ENCODE measurements at regions not wholly inside any gene's neighbourhood (a gene's known extent, or its start where the extent isn't known, plus 50 kb on each side); places are given as distances from the start of the nearest gene placed in this dataset.

DNA sequence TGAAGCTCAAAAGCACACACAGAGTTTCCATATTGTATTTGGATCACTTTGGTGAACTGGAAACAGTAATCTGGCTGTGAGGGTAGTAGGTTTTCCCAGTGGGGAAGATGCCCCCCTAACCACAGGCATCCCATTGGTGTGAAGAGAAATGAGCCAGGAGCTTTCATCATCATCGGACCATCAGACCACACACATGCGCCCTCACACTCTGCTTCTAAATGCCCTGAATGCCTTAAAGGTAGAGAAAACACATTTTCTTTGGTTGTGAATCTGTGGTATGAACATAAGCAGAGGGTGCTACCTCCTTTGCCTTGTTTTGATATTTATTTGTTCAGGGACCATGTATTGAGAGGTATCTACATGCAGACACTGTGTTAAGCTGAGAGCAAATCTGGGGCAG lies 79.0 kb upstream of the DNAH14 start:
- no peak for DNase-seq

DNA sequence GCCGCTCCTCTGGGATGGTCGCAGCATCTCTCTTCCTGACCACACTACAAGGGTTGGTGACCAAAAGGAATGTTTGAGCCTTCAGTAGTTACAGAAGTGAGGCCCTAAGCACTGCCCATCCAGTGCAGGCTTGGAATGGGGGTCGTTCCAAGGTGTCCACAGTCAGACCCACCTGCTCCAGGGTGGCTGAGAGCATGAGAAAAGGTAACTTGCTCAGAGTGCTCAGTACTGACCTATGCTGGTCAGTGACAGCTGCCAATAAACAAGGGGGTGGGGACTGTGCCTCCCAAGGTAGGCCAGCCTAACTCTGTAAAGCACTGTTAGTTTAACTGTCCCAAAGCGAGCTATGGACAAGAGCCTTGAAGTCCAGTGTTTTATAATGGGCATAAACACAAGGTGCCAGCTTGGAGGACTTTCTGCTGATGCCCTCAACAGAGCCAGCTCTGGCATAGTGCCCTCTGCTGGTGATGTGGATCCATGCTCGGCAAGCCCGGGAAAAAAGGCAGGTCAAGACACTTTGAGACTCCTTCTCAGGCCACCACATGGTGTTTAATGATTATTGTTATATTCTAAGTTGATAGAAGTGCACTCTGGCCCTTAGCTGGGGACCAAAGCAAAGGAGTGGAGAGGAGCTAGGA lies 78.1 kb upstream of the DNAH14 start:
- DNase-seq: peak; percentile 26

DNA sequence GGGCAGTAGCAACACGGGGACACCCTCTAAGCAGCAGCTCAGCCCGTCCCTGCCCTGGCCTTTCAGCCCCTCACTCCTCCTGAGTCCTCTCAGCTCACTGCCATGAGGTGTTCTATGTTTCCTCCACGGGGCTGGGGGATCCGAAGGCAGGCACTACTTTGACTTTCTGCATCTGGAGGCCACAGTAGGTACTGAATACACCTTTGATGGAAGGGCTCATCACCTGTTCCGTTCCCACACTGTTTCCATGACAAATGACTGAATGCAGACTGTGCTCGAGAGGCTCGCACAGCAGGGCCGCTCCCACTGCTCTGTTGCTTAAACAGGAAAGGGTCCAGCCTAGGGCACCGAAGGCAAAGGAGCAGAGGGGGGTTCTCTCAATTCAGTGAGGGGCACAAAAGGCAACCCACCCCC lies 77.6 kb upstream of the DNAH14 start:
- DNase-seq: no peak

DNA sequence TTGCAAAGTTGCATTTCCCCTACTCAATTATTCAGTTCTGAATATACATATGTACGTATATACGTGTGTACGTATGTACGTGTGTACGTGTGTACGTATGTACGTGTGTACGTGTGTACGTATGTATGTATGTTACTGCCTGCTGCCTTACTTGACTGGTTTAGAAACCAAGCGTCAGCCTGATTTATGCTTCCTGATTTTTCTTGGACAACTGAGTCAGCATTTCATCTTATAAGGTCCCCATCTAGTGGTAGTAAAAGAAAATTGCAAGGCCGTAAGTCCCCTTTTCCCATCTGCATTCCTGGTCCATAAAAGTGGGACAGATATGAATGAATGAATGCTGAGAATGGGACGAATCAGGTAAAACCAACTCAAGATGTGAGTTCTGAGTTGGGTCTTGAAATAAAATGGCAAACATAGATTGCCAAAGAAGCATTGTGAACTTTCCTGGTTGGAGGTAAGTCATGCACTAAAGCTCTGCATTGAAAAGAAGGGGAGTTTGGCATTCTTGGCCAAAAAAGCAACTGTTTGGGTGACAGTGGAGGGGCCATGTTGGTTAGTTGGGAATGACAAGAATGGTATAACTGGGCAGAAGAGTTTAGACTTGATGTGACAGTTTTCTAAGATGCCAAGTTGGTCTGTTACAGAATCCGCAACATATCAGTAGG lies 76.4 kb upstream of the DNAH14 start:
- DNase-seq: no peak

DNA sequence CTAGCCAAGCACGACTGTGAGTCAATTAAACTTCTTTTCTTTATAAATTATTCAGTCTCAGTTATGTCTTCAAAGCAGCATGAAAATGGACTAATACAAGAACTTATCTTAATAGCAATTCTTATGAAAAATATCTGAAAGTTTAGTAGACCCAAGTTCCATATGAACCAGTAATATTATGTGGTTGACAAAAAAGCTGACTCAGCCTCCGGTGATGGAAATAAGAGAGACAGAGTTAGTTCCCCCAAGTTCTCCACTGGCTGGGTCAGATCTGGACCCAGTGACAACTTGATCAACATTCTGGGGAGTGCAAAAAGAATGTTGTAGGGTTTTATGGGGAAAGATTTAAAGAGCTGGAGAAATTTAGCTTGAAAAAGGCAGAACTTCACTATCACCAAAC lies 72.5 kb upstream of the DNAH14 start:
- no peak for DNase-seq

DNA sequence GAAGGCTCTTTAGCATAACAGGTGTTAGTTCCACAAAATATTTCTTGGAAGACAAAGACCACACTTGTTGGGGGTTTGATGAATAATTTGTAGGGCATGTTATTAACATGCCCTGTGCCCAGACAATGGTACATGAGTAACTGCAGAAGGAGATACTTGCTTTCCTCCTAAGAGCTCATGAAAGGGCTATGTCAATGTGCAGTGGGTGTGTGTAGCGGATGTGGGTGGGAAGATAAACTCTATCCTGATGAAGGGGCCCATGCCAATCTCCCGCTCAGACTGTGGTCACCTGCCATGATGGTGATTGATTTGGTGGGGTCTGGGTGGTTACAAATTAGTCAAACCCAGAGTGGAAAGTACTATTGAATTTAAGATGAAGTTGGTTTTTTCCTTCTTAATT lies 69.8 kb upstream of the DNAH14 start:
- no peak for DNase-seq

DNA sequence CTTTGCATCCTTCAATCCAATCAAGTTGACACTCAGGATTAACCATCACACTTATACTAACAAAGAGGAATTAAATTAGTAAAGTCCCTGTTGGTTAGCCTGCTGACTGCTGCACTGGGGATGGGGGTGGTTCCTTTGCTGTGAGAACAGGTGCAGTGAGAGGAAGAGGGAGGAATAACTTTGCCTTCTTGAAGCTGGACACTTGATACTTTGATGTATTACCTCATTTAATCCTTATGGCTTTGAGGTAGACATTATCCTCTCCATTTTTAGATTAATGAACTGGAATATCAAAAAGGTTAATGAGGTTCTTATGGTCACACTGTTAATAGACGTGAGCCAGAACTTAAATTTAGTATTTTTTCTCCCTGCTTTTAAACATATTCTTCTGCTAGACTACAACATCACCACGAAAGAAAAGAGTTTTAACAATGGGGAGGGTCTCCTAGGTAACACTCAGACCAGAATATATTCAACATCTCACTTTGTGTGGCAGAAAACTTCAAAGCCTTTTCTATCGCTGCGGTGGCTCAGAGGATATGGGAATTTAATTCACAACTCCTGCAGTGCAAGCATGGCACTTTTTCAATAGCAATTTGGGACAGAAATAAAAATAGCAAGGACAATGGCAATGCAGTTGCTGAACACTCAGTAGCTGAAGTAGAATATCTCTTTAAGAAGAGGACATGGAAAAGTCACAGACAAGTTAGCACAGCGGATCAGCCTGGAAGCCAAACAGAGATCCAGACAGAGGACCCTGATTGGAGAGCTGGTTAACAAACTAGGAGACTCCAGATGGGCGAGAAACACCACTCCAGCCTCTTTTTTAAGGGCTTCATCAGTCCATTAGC lies 68.8 kb upstream of the DNAH14 start:
- no peak for DNase-seq

DNA sequence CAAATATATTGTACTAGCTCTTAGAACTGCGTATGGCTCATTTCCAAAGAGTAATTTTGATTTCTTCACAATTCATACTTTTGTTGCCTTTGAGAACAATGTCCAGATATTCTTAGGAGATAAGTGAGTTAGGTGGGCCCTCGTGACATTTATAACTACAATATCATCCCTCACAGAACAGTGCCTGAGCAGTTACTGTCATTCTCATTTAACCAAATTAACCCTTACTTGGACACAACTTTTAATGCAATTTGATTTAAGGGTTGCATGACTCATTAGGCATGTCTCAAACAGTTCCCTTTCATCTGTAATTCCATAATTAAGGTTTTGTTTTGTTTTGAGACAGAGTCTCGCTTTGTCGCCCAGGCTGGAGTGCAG lies 68.1 kb upstream of the DNAH14 start:
- DNase-seq: no peak

DNA sequence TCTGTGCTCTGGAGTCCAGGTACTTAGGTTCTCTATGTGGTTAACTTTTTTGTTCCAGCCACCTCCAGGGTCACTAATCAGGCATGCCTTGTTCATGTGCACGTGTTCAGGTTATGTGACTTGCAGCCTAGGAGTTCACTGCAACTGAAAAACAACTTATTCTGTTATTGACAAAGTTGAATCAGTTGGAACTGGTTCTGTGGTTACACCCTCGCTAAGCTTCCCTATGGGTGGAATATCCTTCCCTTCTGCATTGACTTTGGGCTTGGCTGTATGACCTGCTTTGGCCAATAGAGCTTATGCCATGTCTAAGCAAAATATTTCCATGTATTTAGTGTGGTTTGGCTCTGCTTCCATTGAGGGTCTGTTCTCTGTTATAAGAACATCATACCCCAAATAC lies 66.0 kb upstream of the DNAH14 start:
- DNase-seq: no peak

DNA sequence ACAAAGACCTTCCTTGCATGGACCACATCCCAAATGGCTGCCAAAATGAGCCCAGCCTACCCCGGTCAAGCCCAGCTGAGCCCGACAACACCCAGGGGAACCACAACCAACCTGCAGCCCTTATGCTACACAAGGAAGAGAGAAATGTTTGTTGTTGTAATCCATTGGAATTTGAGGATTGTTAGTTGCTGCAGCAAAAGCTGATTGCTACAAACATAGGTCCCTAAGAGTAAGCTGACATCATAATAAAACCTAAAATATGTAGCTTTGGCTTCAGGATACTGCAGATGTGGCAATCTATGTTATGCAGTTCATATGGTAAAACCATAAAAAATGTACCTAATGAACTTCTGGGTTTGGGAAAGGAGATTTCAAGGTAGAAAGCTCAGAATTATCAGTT lies 65.5 kb upstream of the DNAH14 start:
- DNase-seq: no peak

DNA sequence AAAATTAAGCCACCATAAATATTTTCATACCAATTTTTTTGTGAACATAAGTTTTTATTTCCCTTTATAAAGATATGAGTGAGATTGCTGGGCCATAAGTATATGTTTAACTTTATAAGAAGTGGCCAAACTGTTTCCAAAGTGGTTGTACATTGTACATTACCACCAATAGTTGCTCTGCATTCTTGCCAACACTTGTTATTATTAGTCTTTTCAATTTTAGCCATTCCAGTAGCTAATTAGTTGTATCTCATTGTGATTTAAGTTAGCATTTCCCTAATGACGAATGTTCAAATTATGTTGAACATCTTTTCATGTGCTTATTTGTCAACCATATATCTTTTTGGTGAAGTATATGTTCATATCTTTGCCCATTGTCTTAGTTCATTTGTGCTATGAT lies 64.0 kb upstream of the DNAH14 start:
- no peak for DNase-seq

DNA sequence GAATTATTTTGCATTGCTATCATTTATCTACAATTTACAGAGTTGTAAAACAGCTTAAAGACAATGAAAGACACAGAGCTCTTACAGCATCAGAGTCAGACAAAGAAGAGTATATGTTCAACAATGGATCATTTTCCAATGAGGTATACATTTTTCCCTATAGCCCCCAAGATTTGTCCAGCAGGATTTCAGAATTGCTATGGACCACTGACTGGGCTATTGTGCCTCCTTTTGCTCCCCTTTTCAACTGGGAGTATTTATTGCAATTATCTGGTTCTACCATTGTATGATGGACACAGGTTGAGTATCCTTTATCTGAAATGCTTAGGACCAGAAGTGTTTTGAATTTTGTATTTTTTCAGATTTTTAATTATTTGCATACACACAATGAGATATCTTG lies 62.5 kb upstream of the DNAH14 start:
- DNase-seq: no peak

DNA sequence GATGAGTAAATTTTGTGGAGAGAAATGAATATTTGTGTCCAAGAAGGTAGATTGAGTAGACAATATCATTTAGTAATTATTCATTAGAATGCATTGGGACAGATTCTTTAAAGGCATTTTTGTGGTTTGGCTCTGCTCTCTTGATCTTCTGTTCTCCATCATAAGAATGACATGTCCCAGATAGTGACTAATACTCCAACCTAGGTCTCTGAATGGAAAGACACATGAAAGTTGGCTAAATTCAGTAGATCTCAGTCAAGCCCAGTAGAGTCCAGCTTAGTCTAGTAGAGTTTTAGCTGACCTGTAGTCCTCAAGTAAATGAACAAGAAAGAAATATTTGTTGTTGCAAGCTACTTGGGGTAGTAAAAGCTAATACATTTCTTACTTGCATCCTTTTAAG lies 61.8 kb upstream of the DNAH14 start:
- DNase-seq: no peak

DNA sequence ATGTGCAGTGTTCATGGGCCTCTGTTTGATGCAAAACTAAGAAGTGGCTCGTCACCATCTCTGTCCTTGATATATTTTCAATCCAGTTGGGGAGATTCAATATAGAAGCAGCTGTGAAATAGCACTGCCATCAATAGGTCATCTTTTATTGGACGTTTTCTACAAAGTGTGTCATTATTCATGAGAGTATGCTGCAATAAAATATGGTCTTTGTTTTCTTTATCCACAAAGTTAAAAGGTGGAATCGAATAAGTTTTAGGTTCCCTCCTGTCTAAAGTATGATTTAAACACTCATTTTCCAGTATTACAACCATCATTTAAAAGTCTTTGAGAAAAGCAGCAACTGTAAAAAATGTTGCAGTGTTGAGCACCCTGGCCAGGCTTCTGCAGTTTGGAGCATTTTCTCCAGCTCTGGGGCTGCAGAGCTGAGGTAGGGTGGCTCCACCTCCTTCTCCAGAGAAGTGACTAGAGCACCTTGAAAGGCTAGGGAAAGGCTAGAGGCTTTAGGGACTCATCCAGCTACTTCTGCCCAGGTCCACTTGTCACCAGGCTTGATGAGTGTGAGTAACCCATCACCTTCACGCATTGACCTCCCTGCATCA lies 56.5 kb upstream of the DNAH14 start:
- DNase-seq: no peak

DNA sequence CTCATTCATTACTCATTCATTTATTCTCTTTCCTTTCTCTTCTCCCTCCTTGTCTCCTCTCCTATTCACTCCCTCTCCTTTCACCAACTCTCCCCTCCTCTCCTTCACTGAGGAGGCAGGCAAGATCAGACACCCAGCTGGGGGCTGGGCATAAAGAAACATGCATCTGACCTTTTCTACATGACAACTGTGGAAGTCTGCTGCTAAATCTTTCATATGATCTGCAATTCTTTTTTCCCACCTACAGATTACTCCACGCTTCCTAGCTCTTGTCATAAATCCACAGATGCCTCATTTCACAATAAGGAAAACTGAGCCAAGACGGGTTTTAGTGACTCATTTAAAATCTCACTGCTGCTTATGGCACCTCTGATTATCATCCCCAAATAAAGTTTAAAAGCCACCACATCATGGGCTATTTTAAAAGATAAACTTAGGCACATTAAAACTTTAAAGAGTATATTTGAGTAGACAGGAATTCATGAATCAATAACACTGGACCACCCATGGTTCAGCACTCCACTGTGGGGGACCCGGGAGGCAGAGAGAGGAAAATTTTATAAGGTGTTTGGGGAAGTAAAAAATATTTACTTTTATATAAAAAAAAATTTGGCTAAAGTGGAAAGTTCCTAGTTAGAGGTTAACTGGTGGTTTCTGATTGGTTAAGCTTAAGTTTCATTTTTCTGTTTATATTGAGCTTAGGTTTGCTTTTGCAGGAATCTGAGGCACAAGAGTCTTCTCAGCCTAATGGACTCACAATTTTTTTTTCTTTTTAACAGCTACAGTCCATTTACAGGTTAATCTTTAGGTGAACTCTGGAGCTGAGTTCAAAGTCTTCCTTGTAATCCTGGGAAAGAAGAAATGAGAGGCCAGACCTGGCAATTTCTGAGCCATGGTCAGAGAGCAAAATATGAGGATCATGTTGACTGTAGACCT lies 55.8 kb upstream of the DNAH14 start:
- DNase-seq: no peak

DNA sequence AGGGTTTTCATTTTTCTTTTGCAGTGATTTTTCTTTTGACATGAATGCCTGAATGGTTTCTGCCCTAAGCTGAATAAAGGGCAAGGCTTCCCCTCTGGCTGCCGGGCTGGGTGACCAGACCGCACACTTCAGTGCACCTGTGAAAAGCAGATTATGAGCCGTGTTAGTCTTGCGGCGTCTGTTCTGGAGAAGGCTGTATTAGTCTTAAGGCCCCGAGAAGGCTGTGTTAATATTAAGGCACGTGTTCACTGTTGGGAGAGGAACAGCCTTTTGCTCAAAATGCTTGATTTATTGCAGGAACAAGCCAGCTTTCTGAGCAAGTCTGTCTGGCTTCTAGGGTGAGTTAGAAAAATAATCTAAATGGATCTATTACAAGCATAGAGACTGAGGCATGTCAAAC lies 54.7 kb upstream of the DNAH14 start:
- DNase-seq: no peak

DNA sequence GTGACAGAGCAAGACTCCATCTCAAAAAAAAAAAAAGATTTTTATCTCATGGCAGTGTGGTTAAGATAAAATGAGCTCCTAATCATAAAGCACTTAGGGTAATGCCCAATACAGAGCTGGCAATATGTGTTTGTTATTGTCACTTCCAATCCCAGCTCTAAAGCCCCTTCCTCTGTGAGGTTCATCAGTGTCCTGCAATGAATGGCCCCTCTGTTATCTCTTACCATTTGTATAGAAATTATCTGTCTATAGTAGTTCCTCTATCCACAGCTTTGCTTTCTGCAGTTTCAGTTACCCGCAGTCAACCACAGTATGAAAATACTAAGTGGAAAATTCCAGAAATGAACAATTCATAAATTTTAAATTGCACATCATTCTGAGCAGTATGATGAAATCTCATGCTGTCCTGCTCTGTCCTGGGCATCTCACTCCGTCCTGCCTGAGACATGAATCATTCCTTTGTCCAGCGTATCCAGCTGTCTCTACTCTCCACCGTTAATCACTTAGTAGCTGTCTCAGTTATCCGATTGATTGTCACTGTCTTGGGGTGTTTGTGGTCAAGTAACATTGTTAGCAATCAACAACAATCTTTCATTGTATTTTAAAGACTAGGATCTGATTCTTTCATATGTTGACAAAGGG lies 50.2 kb upstream of the DNAH14 start:
- DNase-seq: no peak

Measured in NK-92 treated with Interleukin-12 subunit alpha and Interleukin-12 subunit beta, amount 100 ng/mL, for 24 hours (cell line).